H9 (cell line): ENCODE measurements at regions not wholly inside any gene's neighbourhood (a gene's known extent, or its start where the extent isn't known, plus 50 kb on each side); places are given as distances from the start of the nearest gene placed in this dataset.

ENCODE experiments used
- DNase-seq: peaks from one replicate; pipeline ENCODE4 v3.0.0-alpha.2; 2017
- H2AFZ ChIP-seq: one replicate; pipeline ENCODE4 v1.6.1; 2013; ENCODE audit warnings: mild to moderate bottlenecking, low read length, control low read depth, moderate library complexity
- H2AK5ac ChIP-seq: 2 replicates; pipeline ENCODE4 v1.6.1; 2013; ENCODE audit warnings: low read length, control low read depth, mixed read lengths; ENCODE audit not compliant: insufficient read length
- H2BK120ac ChIP-seq: one replicate; pipeline ENCODE4 v1.6.1; 2013; ENCODE audit warnings: low read depth, mild to moderate bottlenecking, low read length, control low read depth, inconsistent platforms; ENCODE audit not compliant: poor library complexity, severe bottlenecking
- H2BK12ac ChIP-seq: 2 replicates; pipeline ENCODE4 v1.6.1; 2013; ENCODE audit warnings: low read length, control low read depth, mixed read lengths, low read depth; ENCODE audit not compliant: insufficient read length
- H2BK15ac ChIP-seq: 2 replicates; pipeline ENCODE4 v1.6.1; 2013; ENCODE audit warnings: low read depth, low read length, control low read depth
- H2BK20ac ChIP-seq: one replicate; pipeline ENCODE4 v1.6.1; 2013; ENCODE audit warnings: low read depth, mild to moderate bottlenecking, low read length, control low read depth, inconsistent platforms; ENCODE audit not compliant: poor library complexity, severe bottlenecking
- H2BK5ac ChIP-seq: 2 replicates; pipeline ENCODE4 v1.6.1; 2013; ENCODE audit warnings: low read length, control low read depth, mixed read lengths; ENCODE audit not compliant: insufficient read length
- H3K14ac ChIP-seq: 2 replicates; pipeline ENCODE4 v1.6.1; 2013; ENCODE audit warnings: low read length, control low read depth; ENCODE audit not compliant: insufficient read depth
- H3K18ac ChIP-seq: 2 replicates; pipeline ENCODE4 v1.6.1; 2013; ENCODE audit warnings: low read depth, mild to moderate bottlenecking, mixed read lengths, low read length, control low read depth; ENCODE audit not compliant: insufficient read length
- H3K23ac ChIP-seq: 2 replicates; pipeline ENCODE4 v1.6.1; 2013; ENCODE audit warnings: low read length, control low read depth, mixed read lengths, low read depth; ENCODE audit not compliant: insufficient read length
- H3K23me2 ChIP-seq: 2 replicates; pipeline ENCODE4 v1.6.1; 2013; ENCODE audit warnings: low read depth, mild to moderate bottlenecking, mixed read lengths, low read length, control low read depth; ENCODE audit not compliant: insufficient read length, poor library complexity, severe bottlenecking
- H3K27ac ChIP-seq: 2 replicates; pipeline ENCODE4 v1.5.1; 2013; ENCODE audit warnings: low read length, control low read depth, mixed read lengths, low read depth; ENCODE audit not compliant: insufficient read length
- H3K27me3 ChIP-seq: 2 replicates; pipeline ENCODE4 v1.6.1; 2013; ENCODE audit warnings: low read length, control low read depth, inconsistent platforms; ENCODE audit not compliant: insufficient read depth
- H3K4ac ChIP-seq: 2 replicates; pipeline ENCODE4 v1.6.1; 2013; ENCODE audit warnings: low read depth, mild to moderate bottlenecking, control low read depth, inconsistent platforms, low read length, moderate library complexity
- H3K4me1 ChIP-seq: 2 replicates; pipeline ENCODE4 v1.6.1; 2013; ENCODE audit warnings: low read length, control low read depth, inconsistent platforms; ENCODE audit not compliant: insufficient read depth
- H3K4me2 ChIP-seq: 2 replicates; pipeline ENCODE4 v1.6.1; 2013; ENCODE audit warnings: low read length, control low read depth, mixed read lengths; ENCODE audit not compliant: insufficient read length, insufficient read depth
- H3K56ac ChIP-seq: 2 replicates; pipeline ENCODE4 v1.6.1; 2013; ENCODE audit warnings: low read depth, mild to moderate bottlenecking, mixed read lengths, low read length, control low read depth; ENCODE audit not compliant: insufficient read length
- H3K79me1 ChIP-seq: 2 replicates; pipeline ENCODE4 v1.6.1; 2013; ENCODE audit warnings: low read depth, mild to moderate bottlenecking, moderate library complexity, low read length, control low read depth, inconsistent platforms; ENCODE audit not compliant: insufficient read depth, poor library complexity, severe bottlenecking
- H3K79me2 ChIP-seq: 2 replicates; pipeline ENCODE4 v1.6.1; 2013; ENCODE audit warnings: low read length, control low read depth, inconsistent platforms; ENCODE audit not compliant: insufficient read depth
- H3K9ac ChIP-seq: 2 replicates; pipeline ENCODE4 v1.6.1; 2013; ENCODE audit warnings: low read length, control low read depth, mixed read lengths; ENCODE audit not compliant: insufficient read length; ENCODE audit errors: extremely low read depth
- H3K9me3 ChIP-seq: one replicate; pipeline ENCODE4 v1.6.1; 2013; ENCODE audit warnings: low read depth, low read length, inconsistent platforms; ENCODE audit not compliant: control insufficient read depth
- H3T11ph ChIP-seq: one replicate; pipeline ENCODE4 v1.6.1; 2013; ENCODE audit warnings: mild to moderate bottlenecking, low read length, control low read depth, inconsistent platforms
- H4K20me1 ChIP-seq: one replicate; pipeline ENCODE4 v1.6.1; 2013; ENCODE audit not compliant: control insufficient read depth, insufficient read length, insufficient read depth
- H4K5ac ChIP-seq: 2 replicates; pipeline ENCODE4 v1.6.1; 2013; ENCODE audit warnings: low read depth, mild to moderate bottlenecking, mixed read lengths, low read length, control low read depth; ENCODE audit not compliant: insufficient read length
- H4K8ac ChIP-seq: replicated peaks from 2 replicates; pipeline ENCODE4 v1.6.1; 2013; ENCODE audit warnings: low read length, control low read depth, mixed read lengths, low read depth; ENCODE audit not compliant: insufficient read length
- H4K91ac ChIP-seq: 2 replicates; pipeline ENCODE4 v1.6.1; 2013; ENCODE audit warnings: low read depth, mild to moderate bottlenecking, moderate library complexity, mixed read lengths, low read length, control low read depth; ENCODE audit not compliant: insufficient read length
- H3K27ac Mint-ChIP-seq, 3 experiments: 2 replicates in 2 of 3; 3 replicates in 1 of 3; pipeline ENCODE4 v1.8.0; 2020 to 2021; ENCODE audit warnings: mixed read lengths in 3 of 3, mild to moderate bottlenecking in 1 of 3, moderate library complexity in 1 of 3
- H3K27me3 Mint-ChIP-seq: 2 replicates; pipeline ENCODE4 v1.8.0; 2021; ENCODE audit warnings: low read depth, mild to moderate bottlenecking, moderate library complexity, mixed read lengths
- H3K36me3 Mint-ChIP-seq, 3 experiments: 2 replicates in 2 of 3; 3 replicates in 1 of 3; pipeline ENCODE4 v1.8.0; 2020 to 2021; ENCODE audit warnings: low read depth in 3 of 3, mixed read lengths in 3 of 3; ENCODE audit not compliant: insufficient read depth in 1 of 3
- H3K4me1 Mint-ChIP-seq, 2 experiments: 2 replicates each; pipeline ENCODE4 v1.8.0; 2020; ENCODE audit warnings: mixed read lengths in 2 of 2
- H3K4me3 Mint-ChIP-seq, 2 experiments: 2 replicates in 1 of 2; 3 replicates in 1 of 2; pipeline ENCODE4 v1.8.0; 2020 to 2021; ENCODE audit warnings: mild to moderate bottlenecking in 2 of 2, mixed read lengths in 2 of 2, moderate library complexity in 1 of 2
- H3K9me3 Mint-ChIP-seq, 2 experiments: 2 replicates in 1 of 2; 3 replicates in 1 of 2; pipeline ENCODE4 v1.8.0; 2020; ENCODE audit warnings: mild to moderate bottlenecking in 2 of 2, mixed read lengths in 2 of 2, moderate library complexity in 1 of 2
- CTCF ChIP-seq: fragments of 200-600 bp; sonication (generic); conservative IDR thresholded peaks from 3 replicates; pipeline ENCODE4 v1.8.0; 2021; ENCODE audit warnings: antibody characterized with exemption, mild to moderate bottlenecking
- WGBS: extraction: QIAGEN DNeasy Blood & Tissue Kit; methylation state at CpG from one replicate; pipeline ENCODE4 v1.1.7; 2013; ENCODE audit warnings: missing lambda C conversion rate, low lambda C conversion rate, mixed read lengths; ENCODE audit not compliant: insufficient read length; ENCODE audit errors: extremely low coverage; 5-methylcytosine and 5-hydroxymethylcytosine counted together

GRCh38 chr6:84596488-84596887 is 167.9 kb downstream of the TBX18 start:
- H3K23me2 ChIP-seq = no peaks in the 10 kb centered on the region
- Mint-ChIP-seq H3K4me3 (no peak overlapping the region), H3K9me3 (no peaks in the 10 kb centered on the region), H3K27me3 (no peaks in the 10 kb centered on the region), H3K27ac (no peak overlapping the region), H3K4me1 (no peaks in the 10 kb centered on the region), H3K36me3 (no peaks in the 10 kb centered on the region)
- H4K8ac ChIP-seq = no peak overlapping the region
- no peak overlapping the region for H3K4me2 ChIP-seq
- no peaks in the 10 kb centered on the region for H3K9me3 ChIP-seq
- DNase-seq = no peak
- H3K18ac ChIP-seq = no peak overlapping the region
- H2BK5ac ChIP-seq = no peak overlapping the region
- H2BK12ac ChIP-seq = no peak overlapping the region
- H3K9ac ChIP-seq = no peak overlapping the region
- H3K79me1 ChIP-seq = no peaks in the 10 kb centered on the region
- H4K20me1 ChIP-seq = no peaks in the 10 kb centered on the region
- H2BK15ac ChIP-seq = no peak overlapping the region
- no CpG with 5 or more reads among the region's 1 CpG for WGBS
- no peak overlapping the region for H2AFZ ChIP-seq
- no peak overlapping the region for H3T11ph ChIP-seq
- H3K27me3 ChIP-seq = no peaks in the 10 kb centered on the region
- no peak overlapping the region for H4K91ac ChIP-seq
- H3K27ac ChIP-seq = no peak overlapping the region
- no peak overlapping the region for H4K5ac ChIP-seq
- H3K23ac ChIP-seq = no peak overlapping the region
- no peak overlapping the region for H3K56ac ChIP-seq
- H3K79me2 ChIP-seq = no peaks in the 10 kb centered on the region
- H3K14ac ChIP-seq = no peak overlapping the region
- TF ChIP-seq CTCF = no peak
- H3K4me1 ChIP-seq = no peaks in the 10 kb centered on the region
- no peak overlapping the region for H2AK5ac ChIP-seq
- no peak overlapping the region for H2BK120ac ChIP-seq
- H2BK20ac ChIP-seq = no peak overlapping the region
- H3K4ac ChIP-seq = no peak overlapping the region
